ENCODE measurements at regions not wholly inside any gene's neighbourhood (a gene's known extent, or its start where the extent isn't known, plus 50 kb on each side); places are given as distances from the start of the nearest gene placed in this dataset.

GRCh38 chr19:28521614-28522544 lies 691.1 kb downstream of the UQCRFS1 start:
- DNase-seq, result no peak

GRCh38 chr19:28520998-28521568 lies 691.9 kb downstream of the UQCRFS1 start:
- DNase-seq, result no peak

- DNase-seq, result no peak
Measured at GRCh38 chr19:28519952-28520861, 692.7 kb downstream of the UQCRFS1 start.

- DNase-seq, result no peak
Measured at GRCh38 chr19:28519218-28519779, 693.7 kb downstream of the UQCRFS1 start.

- DNase-seq, result no peak
Measured at GRCh38 chr19:28516415-28516872, 696.5 kb downstream of the UQCRFS1 start.

GRCh38 chr19:28514166-28514565 lies 698.8 kb downstream of the UQCRFS1 start:
- DNase-seq, result no peak

- no peak for DNase-seq
Measured at GRCh38 chr19:28511655-28512054, 701.3 kb downstream of the UQCRFS1 start.

GRCh38 chr19:28509079-28509895 lies 703.7 kb downstream of the UQCRFS1 start:
- DNase-seq, result no peak

- DNase-seq, result no peak
Measured at GRCh38 chr19:28508666-28509065, 704.3 kb downstream of the UQCRFS1 start.

- DNase-seq, result no peak
Measured at GRCh38 chr19:28505933-28506332, 707.0 kb downstream of the UQCRFS1 start.

- DNase-seq, result no peak
Measured at GRCh38 chr19:28505134-28505533, 707.8 kb downstream of the UQCRFS1 start.

- DNase-seq, result no peak
Measured at GRCh38 chr19:28504727-28505126, 708.2 kb downstream of the UQCRFS1 start.

- no peak for DNase-seq
Measured at GRCh38 chr19:28504139-28504538, 708.8 kb downstream of the UQCRFS1 start.

- DNase-seq, result no peak
Measured at GRCh38 chr19:28502879-28503734, 709.8 kb downstream of the UQCRFS1 start.

- no peak for DNase-seq
Measured at GRCh38 chr19:28501976-28502375, 711.0 kb downstream of the UQCRFS1 start.

- DNase-seq, result no peak
Measured at GRCh38 chr19:28500982-28501630, 711.8 kb downstream of the UQCRFS1 start.

GRCh38 chr19:28500296-28500695 lies 712.7 kb downstream of the UQCRFS1 start:
- DNase-seq, result no peak

GRCh38 chr19:28498404-28498976 lies 714.5 kb downstream of the UQCRFS1 start:
- no peak for DNase-seq

GRCh38 chr19:28497887-28498286 lies 715.1 kb downstream of the UQCRFS1 start:
- no peak for DNase-seq

GRCh38 chr19:28497137-28497536 lies 715.8 kb downstream of the UQCRFS1 start:
- no peak for DNase-seq
